H1 (cell line): ENCODE measurements at regions not wholly inside any gene's neighbourhood (a gene's known extent, or its start where the extent isn't known, plus 50 kb on each side); places are given as distances from the start of the nearest gene placed in this dataset.

Experiments
- CTCF ChIP-seq, 3 experiments: IDR thresholded peaks; 1 replicate in 2 of 3; 2 replicates in 1 of 3; pipeline versions ENCODE4 v1.5.1 to v1.6.1; 2011; ENCODE audit warnings: low read length in 3 of 3, mild to moderate bottlenecking in 3 of 3, inconsistent platforms in 2 of 3, low read depth in 1 of 3, moderate library complexity in 1 of 3; ENCODE audit not compliant: insufficient read depth in 1 of 3; ENCODE audit errors: control extremely low read depth in 1 of 3
- EZH2 ChIP-seq: fragments of 200-600 bp; sonication (generic); IDR thresholded peaks from 2 replicates; pipeline ENCODE4 v1.7.1; 2012; ENCODE audit warnings: low read depth, mild to moderate bottlenecking, moderate library complexity, low read length, inconsistent platforms; ENCODE audit not compliant: severe bottlenecking
- KDM5A ChIP-seq: fragments of 200-600 bp; IDR thresholded peaks from 2 replicates; pipeline ENCODE4 v1.7.1; 2012; ENCODE audit warnings: mild to moderate bottlenecking, low read length, inconsistent platforms, mixed read lengths
- MAX ChIP-seq: IDR thresholded peaks from 2 replicates; pipeline ENCODE4 v1.6.1; 2012; ENCODE audit warnings: inconsistent platforms
- YY1 ChIP-seq: IDR thresholded peaks from 2 replicates; pipeline ENCODE4 v1.6.1; 2011; ENCODE audit warnings: low read depth, mild to moderate bottlenecking, low read length

- TF ChIP-seq EZH2 = no peak
- no peak for TF ChIP-seq YY1
- no peak for TF ChIP-seq CTCF (IDR thresholded peaks at IDR 0.05; ENCODE audit: control extremely low read depth in 1 of 3, insufficient read depth in 1 of 3, low read depth in 1 of 3, low read length in 3 of 3)
- no peak for TF ChIP-seq KDM5A
- TF ChIP-seq MAX = no peak
Observed at GRCh38 chr6:22736740-22737139, 167.4 kb downstream of the HDGFL1 start.
